Parathyroid adenoma (tissue), 2 donors: ENCODE measurements at regions not wholly inside any gene's neighbourhood (a gene's known extent, or its start where the extent isn't known, plus 50 kb on each side); places are given as distances from the start of the nearest gene placed in this dataset.

Experiments used
- H2AFZ ChIP-seq: fragments of 300-600 bp; sonication (generic); one replicate; pipeline ENCODE4 v1.7.0; 2017; ENCODE audit warnings: antibody characterized with exemption, mild to moderate bottlenecking
- H3K27ac ChIP-seq: fragments of 300-600 bp; sonication (generic); one replicate; pipeline ENCODE4 v1.7.0; 2017
- H3K27me3 ChIP-seq: fragments of 300-600 bp; sonication (generic); one replicate; pipeline ENCODE4 v1.7.0; 2017; ENCODE audit warnings: low read length; ENCODE audit not compliant: control insufficient read depth, insufficient read depth
- H3K36me3 ChIP-seq: fragments of 300-600 bp; sonication (generic); one replicate; pipeline ENCODE4 v1.7.0; 2017; ENCODE audit warnings: low read length; ENCODE audit not compliant: control insufficient read depth, insufficient read depth
- H3K4me1 ChIP-seq: fragments of 300-600 bp; sonication (generic); one replicate; pipeline ENCODE4 v1.7.0; 2017; ENCODE audit warnings: control low read depth
- H3K4me2 ChIP-seq: fragments of 300-600 bp; sonication (generic); one replicate; pipeline ENCODE4 v1.7.0; 2017; ENCODE audit warnings: low read length
- H3K4me3 ChIP-seq: fragments of 300-600 bp; sonication (generic); one replicate; pipeline ENCODE4 v1.7.0; 2017; ENCODE audit warnings: low read depth, low read length
- H3K79me2 ChIP-seq: fragments of 300-600 bp; sonication (generic); one replicate; pipeline ENCODE4 v1.7.0; 2017; ENCODE audit warnings: control low read depth
- H3K9ac ChIP-seq: fragments of 300-600 bp; sonication (generic); one replicate; pipeline ENCODE4 v1.7.0; 2017; ENCODE audit warnings: mild to moderate bottlenecking
- H3K9me3 ChIP-seq: fragments of 300-600 bp; sonication (generic); one replicate; pipeline ENCODE4 v1.7.0; 2017; ENCODE audit warnings: low read length; ENCODE audit not compliant: control insufficient read depth
- TF ChIP-seq, protein P1 (sequence below): fragments of 300-600 bp; sonication (generic); IDR thresholded peaks from one replicate; pipeline ENCODE4 v1.7.0; 2017; ENCODE audit warnings: antibody characterized with exemption, mild to moderate bottlenecking
- donor health status: primary hyperparathyroidism.

GRCh38 chr20:57086066-57086465, 180.4 kb downstream of the BMP7 start:
- peaks cover 4% of the 10 kb centered on the region for H3K27me3 ChIP-seq
- no peaks in the 10 kb centered on the region for H3K4me1 ChIP-seq
- H3K9me3 ChIP-seq = no peaks in the 10 kb centered on the region
- TF ChIP-seq, protein P1, sequence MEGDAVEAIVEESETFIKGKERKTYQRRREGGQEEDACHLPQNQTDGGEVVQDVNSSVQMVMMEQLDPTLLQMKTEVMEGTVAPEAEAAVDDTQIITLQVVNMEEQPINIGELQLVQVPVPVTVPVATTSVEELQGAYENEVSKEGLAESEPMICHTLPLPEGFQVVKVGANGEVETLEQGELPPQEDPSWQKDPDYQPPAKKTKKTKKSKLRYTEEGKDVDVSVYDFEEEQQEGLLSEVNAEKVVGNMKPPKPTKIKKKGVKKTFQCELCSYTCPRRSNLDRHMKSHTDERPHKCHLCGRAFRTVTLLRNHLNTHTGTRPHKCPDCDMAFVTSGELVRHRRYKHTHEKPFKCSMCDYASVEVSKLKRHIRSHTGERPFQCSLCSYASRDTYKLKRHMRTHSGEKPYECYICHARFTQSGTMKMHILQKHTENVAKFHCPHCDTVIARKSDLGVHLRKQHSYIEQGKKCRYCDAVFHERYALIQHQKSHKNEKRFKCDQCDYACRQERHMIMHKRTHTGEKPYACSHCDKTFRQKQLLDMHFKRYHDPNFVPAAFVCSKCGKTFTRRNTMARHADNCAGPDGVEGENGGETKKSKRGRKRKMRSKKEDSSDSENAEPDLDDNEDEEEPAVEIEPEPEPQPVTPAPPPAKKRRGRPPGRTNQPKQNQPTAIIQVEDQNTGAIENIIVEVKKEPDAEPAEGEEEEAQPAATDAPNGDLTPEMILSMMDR = no peak
- no peak overlapping the region for H3K4me2 ChIP-seq
- H3K79me2 ChIP-seq = no peaks in the 10 kb centered on the region
- H3K36me3 ChIP-seq = no peaks in the 10 kb centered on the region
- H3K4me3 ChIP-seq = no peak overlapping the region
- no peak overlapping the region for H2AFZ ChIP-seq
- H3K27ac ChIP-seq = no peak overlapping the region
- no peak overlapping the region for H3K9ac ChIP-seq

- Histone ChIP-seq H3K9me3 (no peaks in the 10 kb centered on the region), H3K4me3 (no peak overlapping the region), H3K27ac (no peak overlapping the region), H2AFZ (no peak overlapping the region), H3K4me1 (no peaks in the 10 kb centered on the region), H3K79me2 (no peaks in the 10 kb centered on the region), H3K9ac (no peak overlapping the region), H3K36me3 (no peaks in the 10 kb centered on the region), H3K4me2 (no peak overlapping the region), H3K27me3 (peaks cover 4% of the 10 kb centered on the region)
- TF ChIP-seq, protein P1 = no peak
These were observed 179.3 kb downstream of the BMP7 start for GRCh38 chr20:57087102-57087501.

- no peaks in the 10 kb centered on the region for H3K9me3 ChIP-seq
- no peak overlapping the region for H2AFZ ChIP-seq
- TF ChIP-seq, protein P1 = no peak
- no peak overlapping the region for H3K4me2 ChIP-seq
- no peak overlapping the region for H3K4me3 ChIP-seq
- H3K4me1 ChIP-seq = no peaks in the 10 kb centered on the region
- no peak overlapping the region for H3K27ac ChIP-seq
- H3K9ac ChIP-seq = no peak overlapping the region
- no peaks in the 10 kb centered on the region for H3K36me3 ChIP-seq
- peaks cover 4% of the 10 kb centered on the region for H3K27me3 ChIP-seq
- H3K79me2 ChIP-seq = no peaks in the 10 kb centered on the region
These were observed 178.7 kb downstream of the BMP7 start for GRCh38 chr20:57087705-57088104.

GRCh38 chr20:57088436-57088835, 178.0 kb downstream of the BMP7 start:
- Histone ChIP-seq H3K4me2 (no peak overlapping the region), H3K27me3 (peaks cover 4% of the 10 kb centered on the region), H3K27ac (no peak overlapping the region), H3K9me3 (no peaks in the 10 kb centered on the region), H2AFZ (no peak overlapping the region), H3K4me3 (no peak overlapping the region), H3K36me3 (no peaks in the 10 kb centered on the region), H3K4me1 (no peaks in the 10 kb centered on the region), H3K9ac (no peak overlapping the region), H3K79me2 (no peaks in the 10 kb centered on the region)
- TF ChIP-seq, protein P1 = no peak

GRCh38 chr20:57089699-57090144, 176.7 kb downstream of the BMP7 start:
- Histone ChIP-seq H3K9me3 (no peaks in the 10 kb centered on the region), H3K27me3 (peaks cover 4% of the 10 kb centered on the region), H3K9ac (no peak overlapping the region), H3K36me3 (no peaks in the 10 kb centered on the region), H3K4me2 (no peak overlapping the region), H3K4me3 (no peak overlapping the region), H2AFZ (no peak overlapping the region), H3K27ac (no peak overlapping the region), H3K4me1 (no peaks in the 10 kb centered on the region), H3K79me2 (no peaks in the 10 kb centered on the region)
- TF ChIP-seq, protein P1 = peak; percentile 72
